Vagina (tissue), 2 donors: ENCODE measurements at regions not wholly inside any gene's neighbourhood (a gene's known extent, or its start where the extent isn't known, plus 50 kb on each side); places are given as distances from the start of the nearest gene placed in this dataset.
"Not testable (repeated sequence)": the region's sequence is repeated elsewhere in the genome, so short reads cannot be mapped to it uniquely, and the experiment has no call there.

ENCODE experiments used
- DNase-seq, 2 donors: peaks; one replicate each; pipeline ENCODE4 v3.0.0-alpha.2; 2017; ENCODE audit errors: extremely low spot score in 2 of 2
- H3K27ac ChIP-seq: fragments of 200-600 bp; sonication (generic); one replicate; pipeline ENCODE4 v1.5.1; 2019
- H3K27me3 ChIP-seq: fragments of 200-600 bp; sonication (generic); one replicate; pipeline ENCODE4 v1.5.1; 2019
- H3K36me3 ChIP-seq, 2 donors: fragments of 200-600 bp; sonication (generic); one replicate each; pipeline ENCODE4 v1.5.1; 2017 to 2019
- H3K4me1 ChIP-seq: fragments of 200-600 bp; sonication (generic); one replicate; pipeline ENCODE4 v1.5.1; 2019
- H3K4me3 ChIP-seq, 2 donors: fragments of 200-600 bp; sonication (generic); 1 replicate in 1 of 2; 2 replicates in 1 of 2; pipeline ENCODE4 v1.5.1; 2016 to 2019
- H3K9me3 ChIP-seq: fragments of 200-600 bp; sonication (generic); one replicate; pipeline ENCODE4 v1.5.1; 2019
- CTCF ChIP-seq, 3 experiments: fragments of 450-650 bp in 2 of 3; fragments of 200-600 bp in 1 of 3; sonication (generic) in 1 of 3; IDR thresholded peaks; one replicate each; pipeline ENCODE4 v1.5.1; 2017 to 2019; ENCODE audit warnings: antibody characterized with exemption in 3 of 3, mild to moderate bottlenecking in 2 of 3, moderate library complexity in 2 of 3
- POLR2A ChIP-seq, 2 donors: fragments of 450-650 bp; IDR thresholded peaks; one replicate each; pipeline ENCODE4 v1.6.1; 2017; ENCODE audit warnings: antibody characterized with exemption in 2 of 2, mild to moderate bottlenecking in 2 of 2, moderate library complexity in 2 of 2
- POLR2AphosphoS5 ChIP-seq, 2 donors: sonication (generic); formaldehyde crosslinking; IDR thresholded peaks; one replicate each; pipeline ENCODE4 v1.9.0; 2017; ENCODE audit warnings: antibody characterized with exemption in 2 of 2, mild to moderate bottlenecking in 2 of 2, low read depth in 1 of 2; ENCODE audit not compliant: insufficient read depth in 1 of 2
- intact Hi-C: fragments of 100-400 bp; cut with DNase I; formaldehyde crosslinking; loops from one replicate; pipeline ENCODE4 v1.15.1; 2023

DNA sequence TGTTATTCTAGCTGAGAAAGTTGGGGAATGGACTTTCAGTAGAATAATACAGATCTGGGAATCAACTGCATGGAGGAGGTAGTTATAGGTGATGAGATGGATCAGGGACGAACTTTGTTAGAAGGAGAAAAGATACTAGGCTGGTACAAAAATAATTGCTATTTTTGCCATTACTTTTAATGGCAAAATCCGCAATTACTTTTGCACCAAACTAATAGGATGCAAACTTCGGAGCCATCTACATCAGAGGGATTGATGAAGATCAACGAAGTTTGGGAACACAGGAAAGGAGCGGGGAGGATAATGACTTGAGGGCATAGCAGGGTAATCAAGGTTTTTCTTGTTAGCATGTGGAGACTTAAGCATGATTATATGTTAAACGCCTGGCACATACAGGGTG is 111.9 kb downstream of the DEFB131A start:
- H3K4me1 ChIP-seq, H3K36me3 ChIP-seq, H3K27me3 ChIP-seq, DNase-seq, H3K9me3 ChIP-seq, H3K4me3 ChIP-seq, intact Hi-C loops, H3K27ac ChIP-seq: not testable (repeated sequence)

- H3K9me3 ChIP-seq, H3K27ac ChIP-seq, H3K4me1 ChIP-seq, H3K36me3 ChIP-seq, H3K27me3 ChIP-seq, DNase-seq, H3K4me3 ChIP-seq, intact Hi-C loops: not testable (repeated sequence)
Measured at GRCh38 chr4:9577869-9578268, 133.7 kb downstream of the DEFB131A start.

DNA sequence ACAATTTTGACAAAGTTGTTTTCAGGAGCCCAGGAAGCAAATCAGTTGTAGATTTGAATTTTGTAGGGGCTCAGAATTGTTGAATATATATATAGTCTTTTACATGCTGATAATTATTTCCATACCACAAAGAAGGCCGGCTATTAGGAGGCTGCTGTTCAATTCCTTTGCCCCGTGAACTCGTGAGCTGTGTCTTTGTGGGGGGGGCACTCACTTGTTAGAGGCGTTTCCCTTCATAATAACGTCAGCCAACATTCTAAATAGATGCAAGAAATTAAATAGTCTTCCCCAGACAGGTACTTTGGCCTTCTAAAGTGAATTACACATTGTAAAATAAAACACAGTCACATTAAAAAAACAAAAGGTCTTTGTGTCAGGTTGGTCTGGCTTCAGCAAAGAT is 138.7 kb downstream of the DEFB131A start:
- DNase-seq, H3K4me3 ChIP-seq, H3K4me1 ChIP-seq, H3K27me3 ChIP-seq, H3K36me3 ChIP-seq, H3K9me3 ChIP-seq, H3K27ac ChIP-seq, intact Hi-C loops: not testable (repeated sequence)

DNA sequence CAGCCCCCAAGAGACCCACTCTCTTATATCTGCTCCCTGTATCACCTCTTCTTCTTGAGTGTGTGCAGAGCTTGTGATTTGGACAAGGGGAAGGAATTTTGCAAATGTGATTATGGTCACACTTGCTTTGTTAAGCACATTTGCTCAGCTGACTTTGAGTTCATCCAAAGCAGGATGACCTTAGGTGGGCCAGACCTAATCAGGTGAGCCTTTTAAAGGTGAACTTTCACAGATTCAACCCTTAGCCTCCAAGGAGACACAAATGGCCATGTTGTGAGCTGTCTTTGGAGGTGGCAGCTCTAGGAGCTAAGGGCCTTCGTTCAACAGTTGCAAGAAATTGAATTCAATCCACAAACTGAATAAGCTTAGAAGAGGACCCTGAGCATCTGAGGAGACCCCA is 147.8 kb downstream of the DEFB131A start:
- H3K9me3 ChIP-seq: no peaks in the 10 kb centered on the region
- no peak overlapping the region for H3K27ac ChIP-seq
- H3K36me3 ChIP-seq: no peaks in the 10 kb centered on the region
- TF ChIP-seq POLR2A (IDR thresholded peaks at IDR 0.05) (no peak), POLR2AphosphoS5 (IDR thresholded peaks at IDR 0.05; ENCODE audit: insufficient read depth in 1 of 2, low read depth in 1 of 2) (no peak), CTCF (IDR thresholded peaks at IDR 0.05) (no peak)
- no peak for DNase-seq
- no peak overlapping the region for H3K4me3 ChIP-seq
- H3K27me3 ChIP-seq: no peaks in the 10 kb centered on the region
- no peaks in the 10 kb centered on the region for H3K4me1 ChIP-seq
- intact Hi-C loops: no loop called here

DNA sequence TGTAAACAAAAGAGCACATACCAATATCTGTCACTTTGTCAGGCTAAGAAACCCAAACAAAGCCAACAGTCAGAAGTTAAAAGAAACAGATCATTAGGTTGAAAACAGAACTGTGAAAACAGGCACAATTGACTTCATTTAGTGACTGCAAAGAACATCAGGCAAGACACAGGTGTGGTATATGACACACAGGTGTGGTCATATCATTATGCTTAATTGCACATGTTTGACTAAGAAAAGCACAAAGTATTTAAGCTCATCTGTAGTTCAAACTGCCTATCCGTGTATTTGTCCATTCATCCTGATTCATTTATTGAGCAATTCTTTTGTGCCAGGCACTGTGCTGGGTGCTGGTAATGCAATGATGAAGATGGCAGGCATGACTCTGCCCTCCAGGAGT is 150.7 kb downstream of the DEFB131A start:
- H3K9me3 ChIP-seq: no peaks in the 10 kb centered on the region
- no peak overlapping the region for H3K4me3 ChIP-seq
- intact Hi-C loops: no loop called here
- H3K4me1 ChIP-seq: no peaks in the 10 kb centered on the region
- no peaks in the 10 kb centered on the region for H3K36me3 ChIP-seq
- TF ChIP-seq CTCF (IDR thresholded peaks at IDR 0.05): no peak
- no peak for TF ChIP-seq POLR2AphosphoS5 (IDR thresholded peaks at IDR 0.05; ENCODE audit: insufficient read depth in 1 of 2, low read depth in 1 of 2)
- TF ChIP-seq POLR2A (IDR thresholded peaks at IDR 0.05): no peak
- no peak for DNase-seq
- H3K27ac ChIP-seq: no peak overlapping the region
- no peaks in the 10 kb centered on the region for H3K27me3 ChIP-seq

GRCh38 chr4:9595531-9595930 is 151.3 kb downstream of the DEFB131A start:
- H3K4me3 ChIP-seq, H3K9me3 ChIP-seq, H3K27ac ChIP-seq, H3K4me1 ChIP-seq, intact Hi-C loops, H3K36me3 ChIP-seq, DNase-seq, H3K27me3 ChIP-seq: not testable (repeated sequence)

DNA sequence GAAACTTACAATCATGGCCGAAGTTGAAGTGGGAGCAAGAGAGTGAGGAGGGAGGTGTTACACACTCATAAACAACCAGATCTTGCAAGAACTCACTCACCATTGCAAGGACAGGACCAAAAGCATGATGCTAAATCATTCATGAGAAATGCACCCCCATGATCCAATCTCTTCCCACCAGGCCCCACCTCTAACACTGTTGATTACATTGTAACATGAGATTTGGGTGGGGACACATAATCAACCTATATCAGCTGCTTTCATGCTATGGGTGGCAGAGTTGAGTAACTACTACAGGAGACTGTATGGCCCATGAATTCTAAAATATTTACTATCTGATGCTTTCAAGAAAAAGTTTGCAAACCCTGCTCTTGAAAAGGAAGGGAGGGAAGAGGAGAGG is 155.1 kb downstream of the DEFB131A start:
- Histone ChIP-seq H3K27ac (no peak overlapping the region), H3K4me1 (peaks cover 7% of the 10 kb centered on the region), H3K9me3 (no peaks in the 10 kb centered on the region), H3K36me3 (no peaks in the 10 kb centered on the region), H3K27me3 (no peaks in the 10 kb centered on the region), H3K4me3 (no peak overlapping the region)
- TF ChIP-seq POLR2AphosphoS5 (IDR thresholded peaks at IDR 0.05; ENCODE audit: insufficient read depth in 1 of 2, low read depth in 1 of 2) (no peak), CTCF (IDR thresholded peaks at IDR 0.05) (no peak), POLR2A (IDR thresholded peaks at IDR 0.05) (no peak)
- DNase-seq: no peak
- intact Hi-C loops: no loop called here
